Uterus (tissue), 2 donors: ENCODE measurements at regions not wholly inside any gene's neighbourhood (a gene's known extent, or its start where the extent isn't known, plus 50 kb on each side); places are given as distances from the start of the nearest gene placed in this dataset.

Experiments
- CTCF ChIP-seq, 4 experiments: fragments of 200-600 bp in 2 of 4; fragments of 450-650 bp in 2 of 4; sonication (generic) in 2 of 4; IDR thresholded peaks; one replicate each; pipeline ENCODE4 v1.5.1; 2016 to 2019; ENCODE audit warnings: antibody characterized with exemption in 4 of 4, mild to moderate bottlenecking in 2 of 4, moderate library complexity in 1 of 4
- POLR2A ChIP-seq, 2 donors: fragments of 450-650 bp; IDR thresholded peaks; one replicate each; pipeline ENCODE4 v1.6.1; 2016; ENCODE audit warnings: antibody characterized with exemption in 2 of 2, mild to moderate bottlenecking in 1 of 2, moderate library complexity in 1 of 2

GRCh38 chr12:67772267-67773169 lies 124.0 kb downstream of the DYRK2 start:
- TF ChIP-seq CTCF (IDR thresholded peaks at IDR 0.05): no peak
- no peak for TF ChIP-seq POLR2A (IDR thresholded peaks at IDR 0.05)
